ENCODE measurements at regions not wholly inside any gene's neighbourhood (a gene's known extent, or its start where the extent isn't known, plus 50 kb on each side); places are given as distances from the start of the nearest gene placed in this dataset.

GRCh38 chr18:44552706-44553105 lies 128.0 kb upstream of the SETBP1 start:
- H3K79me2 ChIP-seq (ENCODE audit: control insufficient read depth, insufficient read depth, low read length) = no peaks in the 10 kb centered on the region
- no peaks in the 10 kb centered on the region for H3K4me1 ChIP-seq (ENCODE audit: control insufficient read depth, extremely low read depth, insufficient read depth, low read length)
- H3K9me3 ChIP-seq (ENCODE audit: control insufficient read depth, low read depth, low read length) = no peaks in the 10 kb centered on the region
- no peak overlapping the region for H3K27ac ChIP-seq (ENCODE audit: control insufficient read depth, insufficient read depth, low read length)
- no peak overlapping the region for H2AFZ ChIP-seq (ENCODE audit: control insufficient read depth, low read length)
- no peaks in the 10 kb centered on the region for H3K36me3 ChIP-seq (ENCODE audit: control insufficient read depth in 2 of 2, extremely low read depth in 1 of 2, insufficient read depth in 2 of 2, low read length in 2 of 2)
- no peak for FAIRE-seq
- H3K4me2 ChIP-seq (ENCODE audit: control insufficient read depth, extremely low read depth, insufficient read depth, low read depth, low read length) = no peak overlapping the region
- no peak overlapping the region for H3K9ac ChIP-seq (ENCODE audit: control insufficient read depth, extremely low read depth, insufficient read depth, low read length)
- TF ChIP-seq EZH2 (IDR thresholded peaks at IDR 0.05; ENCODE audit: low read length) = no peak
- TF ChIP-seq CTCF (optimal IDR thresholded peaks at IDR 0.05 in 1 of 3, IDR thresholded peaks at IDR 0.05 in 1 of 3, conservative IDR thresholded peaks at IDR 0.05 in 1 of 3; ENCODE audit: extremely low read depth in 1 of 3, insufficient read depth in 2 of 3, low read length in 3 of 3) = no peak
- dilution Hi-C loops (cut with MboI; ENCODE audit: extremely low pct_ligation_motif_present, low sequenced_read_pairs) = no loop called here
- no peak for DNase-seq (ENCODE audit: low read depth, low spot score)
- H3K27me3 ChIP-seq (ENCODE audit: control insufficient read depth, extremely low read depth, insufficient read depth, low read length) = no peaks in the 10 kb centered on the region
- no peaks in the 10 kb centered on the region for H4K20me1 ChIP-seq (ENCODE audit: control insufficient read depth, extremely low read depth, insufficient read depth, low read length)
- no peaks in the 10 kb centered on the region for H3K9me1 ChIP-seq (ENCODE audit: control insufficient read depth, extremely low read depth, insufficient read depth, low read length)
- no peak overlapping the region for H3K4me3 ChIP-seq (ENCODE audit: control insufficient read depth in 2 of 3, extremely low read depth in 1 of 3, insufficient read depth in 2 of 3, low read depth in 1 of 3, low read length in 3 of 3)

DNA sequence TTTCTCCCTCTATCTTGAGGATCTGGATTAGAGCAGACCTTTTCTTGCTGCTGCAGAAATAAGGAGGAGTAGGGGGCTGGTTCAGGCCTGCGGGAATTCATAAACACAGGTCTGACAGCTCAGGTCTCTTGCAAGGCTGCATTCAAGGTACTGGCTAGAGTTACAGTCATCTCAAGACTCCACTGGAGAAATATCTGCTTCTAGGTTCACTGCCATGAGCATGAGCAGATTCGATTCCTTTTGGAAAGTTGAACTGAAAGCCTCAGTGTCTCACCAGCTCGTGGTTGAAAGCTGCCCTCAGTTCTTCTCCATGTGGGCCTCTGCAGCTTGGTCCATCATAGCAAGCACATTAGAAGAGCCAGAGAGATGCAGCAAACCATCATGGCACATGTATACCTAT lies 124.4 kb upstream of the SETBP1 start:
- dilution Hi-C loops (cut with MboI; ENCODE audit: extremely low pct_ligation_motif_present, low sequenced_read_pairs) = no loop called here
- DNase-seq (ENCODE audit: low read depth, low spot score) = no peak
- no peak for FAIRE-seq

More for the DNA sequence above, 124.4 kb upstream of the SETBP1 start:
- Histone ChIP-seq H3K9me3 (ENCODE audit: control insufficient read depth, low read depth, low read length) (no peaks in the 10 kb centered on the region), H4K20me1 (ENCODE audit: control insufficient read depth, extremely low read depth, insufficient read depth, low read length) (no peaks in the 10 kb centered on the region), H3K36me3 (ENCODE audit: control insufficient read depth in 2 of 2, extremely low read depth in 1 of 2, insufficient read depth in 2 of 2, low read length in 2 of 2) (no peaks in the 10 kb centered on the region), H3K9me1 (ENCODE audit: control insufficient read depth, extremely low read depth, insufficient read depth, low read length) (no peaks in the 10 kb centered on the region), H3K79me2 (ENCODE audit: control insufficient read depth, insufficient read depth, low read length) (no peaks in the 10 kb centered on the region), H3K4me3 (ENCODE audit: control insufficient read depth in 2 of 3, extremely low read depth in 1 of 3, insufficient read depth in 2 of 3, low read depth in 1 of 3, low read length in 3 of 3) (no peak overlapping the region), H3K27me3 (ENCODE audit: control insufficient read depth, extremely low read depth, insufficient read depth, low read length) (no peaks in the 10 kb centered on the region), H3K4me1 (ENCODE audit: control insufficient read depth, extremely low read depth, insufficient read depth, low read length) (no peaks in the 10 kb centered on the region), H2AFZ (ENCODE audit: control insufficient read depth, low read length) (no peak overlapping the region), H3K9ac (ENCODE audit: control insufficient read depth, extremely low read depth, insufficient read depth, low read length) (no peak overlapping the region), H3K4me2 (ENCODE audit: control insufficient read depth, extremely low read depth, insufficient read depth, low read depth, low read length) (no peak overlapping the region), H3K27ac (ENCODE audit: control insufficient read depth, insufficient read depth, low read length) (no peak overlapping the region)
- no peak for TF ChIP-seq EZH2 (IDR thresholded peaks at IDR 0.05; ENCODE audit: low read length)
- no peak for TF ChIP-seq CTCF (optimal IDR thresholded peaks at IDR 0.05 in 1 of 3, IDR thresholded peaks at IDR 0.05 in 1 of 3, conservative IDR thresholded peaks at IDR 0.05 in 1 of 3; ENCODE audit: extremely low read depth in 1 of 3, insufficient read depth in 2 of 3, low read length in 3 of 3)

Measured in keratinocyte (primary cell).